BE2C (cell line): ENCODE measurements at regions not wholly inside any gene's neighbourhood (a gene's known extent, or its start where the extent isn't known, plus 50 kb on each side); places are given as distances from the start of the nearest gene placed in this dataset.

Source experiments
- DNase-seq: peaks from one replicate; pipeline ENCODE4 v3.0.0-alpha.2; 2020
- H3K27me3 ChIP-seq: fragments of 250-450 bp; sonication (Bioruptor Pico); 2 replicates; pipeline ENCODE4 v1.5.1; 2020; ENCODE audit warnings: mild to moderate bottlenecking
- H3K36me3 ChIP-seq: fragments of 250-450 bp; sonication (Bioruptor Pico); 2 replicates; pipeline ENCODE4 v1.5.1; 2020; ENCODE audit warnings: mild to moderate bottlenecking
- H3K4me1 ChIP-seq: fragments of 250-450 bp; sonication (Bioruptor Pico); 2 replicates; pipeline ENCODE4 v1.5.1; 2020
- H3K4me3 ChIP-seq: 2 replicates; pipeline ENCODE4 v1.5.1; 2011; ENCODE audit warnings: low read depth, low read length
- H3K9me3 ChIP-seq: fragments of 250-450 bp; sonication (Bioruptor Pico); 2 replicates; pipeline ENCODE4 v1.5.1; 2020
- TF ChIP-seq, protein P1 (sequence below): IDR thresholded peaks from 2 replicates; pipeline ENCODE4 v1.5.1; 2012; ENCODE audit warnings: mild to moderate bottlenecking, low read depth, low read length

DNA sequence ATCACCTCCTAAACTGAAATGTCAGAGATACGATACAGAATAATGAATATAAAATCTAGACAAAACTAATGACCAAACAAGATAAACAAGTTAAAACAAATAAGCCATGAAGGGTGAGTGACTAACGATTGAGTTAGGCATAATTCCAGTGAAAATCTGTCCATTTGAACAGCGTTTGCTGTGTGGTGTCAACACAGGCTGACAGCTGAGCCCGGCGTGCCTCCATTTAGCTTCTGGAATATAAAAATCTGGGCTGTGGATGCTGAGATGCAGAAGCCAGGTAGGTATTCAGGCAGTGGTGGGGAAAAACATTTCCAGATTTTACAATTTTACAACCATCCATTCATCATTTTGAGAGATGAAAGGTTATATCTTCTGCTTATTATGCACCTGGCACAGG lies 2041.4 kb upstream of the CELF4 start:
- TF ChIP-seq, protein P1, sequence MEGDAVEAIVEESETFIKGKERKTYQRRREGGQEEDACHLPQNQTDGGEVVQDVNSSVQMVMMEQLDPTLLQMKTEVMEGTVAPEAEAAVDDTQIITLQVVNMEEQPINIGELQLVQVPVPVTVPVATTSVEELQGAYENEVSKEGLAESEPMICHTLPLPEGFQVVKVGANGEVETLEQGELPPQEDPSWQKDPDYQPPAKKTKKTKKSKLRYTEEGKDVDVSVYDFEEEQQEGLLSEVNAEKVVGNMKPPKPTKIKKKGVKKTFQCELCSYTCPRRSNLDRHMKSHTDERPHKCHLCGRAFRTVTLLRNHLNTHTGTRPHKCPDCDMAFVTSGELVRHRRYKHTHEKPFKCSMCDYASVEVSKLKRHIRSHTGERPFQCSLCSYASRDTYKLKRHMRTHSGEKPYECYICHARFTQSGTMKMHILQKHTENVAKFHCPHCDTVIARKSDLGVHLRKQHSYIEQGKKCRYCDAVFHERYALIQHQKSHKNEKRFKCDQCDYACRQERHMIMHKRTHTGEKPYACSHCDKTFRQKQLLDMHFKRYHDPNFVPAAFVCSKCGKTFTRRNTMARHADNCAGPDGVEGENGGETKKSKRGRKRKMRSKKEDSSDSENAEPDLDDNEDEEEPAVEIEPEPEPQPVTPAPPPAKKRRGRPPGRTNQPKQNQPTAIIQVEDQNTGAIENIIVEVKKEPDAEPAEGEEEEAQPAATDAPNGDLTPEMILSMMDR = no peak
- Histone ChIP-seq H3K36me3 (no peaks in the 10 kb centered on the region), H3K4me1 (no peaks in the 10 kb centered on the region), H3K9me3 (no peaks in the 10 kb centered on the region), H3K4me3 (no peak overlapping the region), H3K27me3 (no peaks in the 10 kb centered on the region)
- no peak for DNase-seq

DNA sequence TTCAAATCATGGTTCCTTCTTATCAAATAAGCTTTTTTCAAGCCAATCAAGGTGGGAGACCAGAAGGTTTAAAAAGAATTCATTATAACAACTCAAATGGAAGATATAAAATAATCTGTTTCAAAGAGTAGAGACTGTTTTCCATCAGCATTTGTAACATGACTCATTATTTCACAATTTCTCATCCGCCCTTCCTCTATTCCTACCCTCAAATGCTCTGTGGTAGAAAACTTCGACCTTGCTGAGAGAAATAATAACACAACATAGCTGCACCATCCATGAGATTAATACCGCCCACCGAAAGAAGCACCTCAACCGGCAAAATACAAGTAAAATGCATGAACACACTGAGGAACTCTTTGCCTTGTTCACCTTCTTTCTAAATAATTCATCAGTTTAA lies 2039.2 kb upstream of the CELF4 start:
- Histone ChIP-seq H3K27me3 (no peaks in the 10 kb centered on the region), H3K9me3 (no peaks in the 10 kb centered on the region), H3K36me3 (no peaks in the 10 kb centered on the region), H3K4me1 (no peaks in the 10 kb centered on the region), H3K4me3 (no peak overlapping the region)
- no peak for DNase-seq
- TF ChIP-seq, protein P1 = no peak

DNA sequence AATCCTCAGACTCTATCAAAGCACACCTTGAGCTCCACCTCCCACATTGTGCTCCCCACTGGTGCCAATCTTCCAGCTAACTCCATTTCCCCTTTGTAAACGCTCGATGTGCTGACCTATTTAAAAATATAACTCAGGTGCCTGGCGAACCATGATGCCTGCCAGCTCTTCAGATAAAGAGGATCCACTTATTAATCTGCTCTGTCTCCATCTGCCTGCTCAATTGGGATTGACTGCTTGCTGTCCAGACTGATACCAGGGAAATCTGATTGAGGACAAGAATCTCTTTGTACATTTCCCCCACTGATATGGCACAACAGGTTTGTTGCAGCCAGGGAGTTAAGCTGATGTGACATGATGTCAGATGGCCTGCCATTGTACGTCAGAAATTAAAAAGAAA lies 2036.5 kb upstream of the CELF4 start:
- TF ChIP-seq, protein P1 = no peak
- no peaks in the 10 kb centered on the region for H3K9me3 ChIP-seq
- no peaks in the 10 kb centered on the region for H3K4me1 ChIP-seq
- H3K36me3 ChIP-seq = no peaks in the 10 kb centered on the region
- no peaks in the 10 kb centered on the region for H3K27me3 ChIP-seq
- H3K4me3 ChIP-seq = no peak overlapping the region
- DNase-seq = no peak

DNA sequence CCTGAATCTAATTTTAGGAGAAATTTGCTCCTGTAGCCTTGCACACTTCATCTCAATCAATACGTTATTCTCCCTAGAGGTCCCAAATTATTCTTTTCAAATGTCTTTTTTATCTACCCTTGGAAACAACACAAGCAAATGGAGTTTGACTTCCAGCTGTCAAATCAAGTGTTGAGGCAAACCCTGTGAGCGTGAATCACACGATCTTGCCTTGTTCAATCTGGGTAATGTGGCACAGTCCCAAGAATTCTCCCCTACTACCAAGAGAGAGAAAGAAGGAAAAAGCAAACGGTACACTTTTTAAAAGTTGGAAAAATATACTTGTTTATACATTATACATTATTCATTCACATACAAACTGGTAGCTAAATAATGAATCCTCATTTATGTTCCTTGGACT lies 2035.3 kb upstream of the CELF4 start:
- TF ChIP-seq, protein P1 = no peak
- Histone ChIP-seq H3K4me3 (no peak overlapping the region), H3K9me3 (no peaks in the 10 kb centered on the region), H3K4me1 (no peaks in the 10 kb centered on the region), H3K27me3 (no peaks in the 10 kb centered on the region), H3K36me3 (no peaks in the 10 kb centered on the region)
- no peak for DNase-seq

DNA sequence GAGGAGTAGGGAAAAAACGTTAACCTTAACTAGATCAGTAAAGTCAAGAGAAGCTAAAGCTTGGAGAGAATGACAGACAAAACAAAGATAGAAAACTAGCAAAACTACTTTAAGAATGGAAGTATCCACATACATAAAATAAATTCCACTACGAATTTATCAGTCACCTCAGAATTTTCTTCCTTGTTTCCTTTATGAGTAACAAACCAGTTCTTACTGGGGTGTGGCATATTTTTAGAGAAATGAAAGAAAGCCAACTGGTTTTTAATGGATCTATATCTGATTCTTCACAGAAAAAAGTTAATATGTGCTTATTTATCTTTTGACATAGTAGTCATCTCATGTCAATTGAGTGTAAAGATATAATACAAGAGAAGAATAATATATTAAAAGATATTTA lies 2033.7 kb upstream of the CELF4 start:
- Histone ChIP-seq H3K9me3 (no peaks in the 10 kb centered on the region), H3K27me3 (no peaks in the 10 kb centered on the region), H3K36me3 (no peaks in the 10 kb centered on the region), H3K4me1 (no peaks in the 10 kb centered on the region), H3K4me3 (no peak overlapping the region)
- DNase-seq = no peak
- TF ChIP-seq, protein P1 = no peak

DNA sequence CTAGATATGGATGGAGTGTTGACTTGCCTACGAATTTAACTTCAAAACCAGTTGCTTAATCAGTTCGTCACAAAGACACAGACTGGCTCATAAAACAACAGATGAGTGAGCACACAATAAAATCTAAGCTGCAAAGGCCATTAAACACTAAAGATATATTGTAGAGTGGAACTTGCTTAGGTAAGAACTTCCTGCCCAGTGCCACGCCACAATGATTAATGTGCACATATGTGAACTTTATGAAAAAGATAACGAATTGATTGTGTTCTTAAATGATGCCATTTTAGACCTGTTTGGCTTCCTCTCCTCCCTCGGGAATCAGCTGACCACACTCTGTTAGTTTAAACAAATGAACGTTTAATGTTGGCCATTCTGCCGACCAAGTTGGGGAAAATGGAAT lies 2031.3 kb upstream of the CELF4 start:
- no peak for DNase-seq
- H3K4me1 ChIP-seq = no peaks in the 10 kb centered on the region
- TF ChIP-seq, protein P1 = no peak
- H3K4me3 ChIP-seq = no peak overlapping the region
- no peaks in the 10 kb centered on the region for H3K36me3 ChIP-seq
- H3K9me3 ChIP-seq = no peaks in the 10 kb centered on the region
- H3K27me3 ChIP-seq = no peaks in the 10 kb centered on the region
